ENCODE measurements at regions not wholly inside any gene's neighbourhood (a gene's known extent, or its start where the extent isn't known, plus 50 kb on each side); places are given as distances from the start of the nearest gene placed in this dataset.
"Not testable (repeated sequence)": the region's sequence is repeated elsewhere in the genome, so short reads cannot be mapped to it uniquely, and the experiment has no call there.

- no peaks in the 10 kb centered on the region for H3K36me3 ChIP-seq
- no peaks in the 10 kb centered on the region for H3K4me1 ChIP-seq (ENCODE audit: insufficient read depth)
- H3K27ac ChIP-seq = no peak overlapping the region
- H3K4me3 ChIP-seq = no peak overlapping the region
- intact Hi-C loops (cut with DNase I) = loop anchor here in 1 of 4 donors (10.0 kb wide), 1 partner anchor 46 kb away; no protein-coding TSS in a partner anchor
- H3K27me3 ChIP-seq = no peaks in the 10 kb centered on the region
- no peaks in the 10 kb centered on the region for H3K9me3 ChIP-seq
- TF ChIP-seq EP300 (IDR thresholded peaks at IDR 0.05) (no peak), CTCF (IDR thresholded peaks at IDR 0.05) (no peak), POLR2A (IDR thresholded peaks at IDR 0.05) (no peak)
- 80 to 89% (median 81%) methylated on average over 1 of the region's 1 CpG for WGBS, 3 donors
- no peak for DNase-seq
Measured at GRCh38 chr2:51289045-51289444, 257.1 kb upstream of the NRXN1 start.

GRCh38 chr2:51268191-51268590 is 236.3 kb upstream of the NRXN1 start:
- TF ChIP-seq CTCF (IDR thresholded peaks at IDR 0.05) (no peak), EP300 (IDR thresholded peaks at IDR 0.05) (no peak), POLR2A (IDR thresholded peaks at IDR 0.05) (no peak)
- Histone ChIP-seq H3K27me3 (no peaks in the 10 kb centered on the region), H3K27ac (no peak overlapping the region), H3K4me3 (no peak overlapping the region), H3K4me1 (ENCODE audit: insufficient read depth) (no peaks in the 10 kb centered on the region), H3K36me3 (no peaks in the 10 kb centered on the region), H3K9me3 (no peaks in the 10 kb centered on the region)
- DNase-seq = no peak
- WGBS, 3 donors = 52 to 96% (median 92%) methylated on average over 1 of the region's 1 CpG
- intact Hi-C loops (cut with DNase I) = no loop called here

- Histone ChIP-seq H3K27me3 (no peaks in the 10 kb centered on the region), H3K9me3 (no peaks in the 10 kb centered on the region), H3K27ac (no peak overlapping the region), H3K36me3 (no peaks in the 10 kb centered on the region), H3K4me1 (ENCODE audit: insufficient read depth) (no peaks in the 10 kb centered on the region), H3K4me3 (no peak overlapping the region)
- intact Hi-C loops (cut with DNase I) = no loop called here
- no peak for DNase-seq
- WGBS, 3 donors = 96 to 98% (median 98%) methylated on average over 2 of the region's 2 CpGs
- no peak for TF ChIP-seq CTCF (IDR thresholded peaks at IDR 0.05)
- no peak for TF ChIP-seq POLR2A (IDR thresholded peaks at IDR 0.05)
- TF ChIP-seq EP300 (IDR thresholded peaks at IDR 0.05) = no peak
Measured at GRCh38 chr2:51265539-51265938, 233.6 kb upstream of the NRXN1 start.

- Histone ChIP-seq H3K9me3 (no peaks in the 10 kb centered on the region), H3K36me3 (no peaks in the 10 kb centered on the region), H3K4me1 (ENCODE audit: insufficient read depth) (no peaks in the 10 kb centered on the region), H3K4me3 (no peak overlapping the region), H3K27ac (no peak overlapping the region), H3K27me3 (no peaks in the 10 kb centered on the region)
- intact Hi-C loops (cut with DNase I) = no loop called here
- TF ChIP-seq POLR2A (IDR thresholded peaks at IDR 0.05) (no peak), EP300 (IDR thresholded peaks at IDR 0.05) (no peak), CTCF (IDR thresholded peaks at IDR 0.05) (no peak)
- no peak for DNase-seq
- WGBS, 3 donors = 86 to 90% (median 88%) methylated on average over 3 of the region's 3 CpGs
Measured at GRCh38 chr2:51263951-51264350, 232.0 kb upstream of the NRXN1 start.

- H3K4me1 ChIP-seq (ENCODE audit: insufficient read depth); H3K36me3 ChIP-seq; H3K27me3 ChIP-seq; intact Hi-C loops (cut with DNase I); H3K27ac ChIP-seq; H3K4me3 ChIP-seq; DNase-seq; H3K9me3 ChIP-seq: not testable (repeated sequence)
- 84 to 87% (median 87%) methylated on average over 2 of the region's 2 CpGs for WGBS, 3 donors
Measured at GRCh38 chr2:51263101-51263500, 231.2 kb upstream of the NRXN1 start.
